Subcutaneous abdominal adipose tissue (tissue), 5 donors: ENCODE measurements at regions not wholly inside any gene's neighbourhood (a gene's known extent, or its start where the extent isn't known, plus 50 kb on each side); places are given as distances from the start of the nearest gene placed in this dataset.

ENCODE experiments used
- H3K27ac ChIP-seq: one replicate; pipeline ENCODE4 v1.7.0; 2013; ENCODE audit warnings: low read depth, mild to moderate bottlenecking, inconsistent platforms, low read length, moderate library complexity
- H3K27me3 ChIP-seq, 5 donors: one replicate each; pipeline ENCODE4 v1.7.0; 2013; ENCODE audit warnings: low read length in 5 of 5, inconsistent platforms in 1 of 5; ENCODE audit not compliant: control insufficient read depth in 5 of 5, insufficient read depth in 4 of 5
- H3K36me3 ChIP-seq, 5 donors: one replicate each; pipeline ENCODE4 v1.7.0; 2013; ENCODE audit warnings: low read length in 5 of 5; ENCODE audit not compliant: control insufficient read depth in 5 of 5, insufficient read depth in 5 of 5
- H3K4me1 ChIP-seq, 5 donors: one replicate each; pipeline ENCODE4 v1.7.0; 2013; ENCODE audit warnings: low read length in 5 of 5, mild to moderate bottlenecking in 3 of 5, moderate library complexity in 1 of 5; ENCODE audit not compliant: control insufficient read depth in 5 of 5, insufficient read depth in 5 of 5
- H3K4me3 ChIP-seq, 5 donors: one replicate each; pipeline ENCODE4 v1.7.0; 2013; ENCODE audit warnings: low read length in 5 of 5, low read depth in 1 of 5
- H3K9ac ChIP-seq, 5 donors: one replicate each; pipeline ENCODE4 v1.7.0; 2013; ENCODE audit warnings: low read length in 5 of 5, mild to moderate bottlenecking in 4 of 5, moderate library complexity in 3 of 5
- H3K9me3 ChIP-seq, 5 donors: one replicate each; pipeline ENCODE4 v1.7.0; 2013; ENCODE audit warnings: low read length in 5 of 5; ENCODE audit not compliant: control insufficient read depth in 5 of 5
- donor health status: healthy.
- donor health status: healthy.
- donor health status: healthy.
- donor health status: healthy.
- donor health status: healthy.

DNA sequence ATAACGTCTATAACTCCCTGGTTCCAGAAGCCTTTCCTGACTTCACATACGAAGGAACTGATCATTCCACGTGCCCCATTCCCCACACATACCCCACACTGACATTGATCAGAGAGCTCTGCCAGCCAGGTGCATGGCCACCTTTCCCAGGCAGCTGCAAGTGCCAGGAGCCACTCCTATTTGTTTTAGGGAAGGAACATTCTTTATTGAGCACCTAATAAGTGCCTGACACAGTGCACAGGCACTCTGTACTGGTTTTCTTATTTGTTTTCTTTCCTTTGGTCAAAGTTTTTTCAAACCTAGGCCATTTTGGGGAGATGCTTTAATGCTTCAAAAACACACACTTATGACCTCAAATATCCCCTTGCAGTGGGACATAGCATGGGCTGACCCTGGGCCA lies 50.0 kb downstream of the PITPNM2 start:
- H3K9me3 ChIP-seq: no peaks in the 10 kb centered on the region
- H3K27me3 ChIP-seq: no peaks in the 10 kb centered on the region
- H3K9ac ChIP-seq: no peak overlapping the region
- no peak overlapping the region for H3K4me3 ChIP-seq
- H3K4me1 ChIP-seq: peaks cover 7 to 61% (median 33%) of the 10 kb centered on the region in 5 donors
- peaks cover 0 to 2% (median 0%) of the 10 kb centered on the region in 5 donors for H3K36me3 ChIP-seq
- no peak overlapping the region for H3K27ac ChIP-seq

DNA sequence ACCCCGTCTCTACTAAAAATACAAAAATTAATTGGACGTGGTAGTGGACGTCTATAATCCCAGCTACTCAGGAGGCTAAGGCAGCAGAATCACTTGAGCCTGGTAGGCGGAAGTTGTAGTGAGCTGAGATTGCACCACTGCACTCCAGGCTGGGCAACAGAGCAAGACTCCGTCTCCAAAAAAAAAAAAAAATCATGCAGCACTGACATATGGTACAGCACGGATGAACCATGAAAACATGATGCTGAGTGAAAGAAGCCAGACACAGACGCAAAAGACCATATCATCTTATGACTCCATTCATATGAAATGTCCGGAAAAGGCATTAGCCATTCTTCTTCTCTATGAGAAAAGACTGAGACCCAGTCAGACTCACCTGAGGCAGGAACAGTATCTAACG lies 50.4 kb downstream of the PITPNM2 start:
- no peaks in the 10 kb centered on the region for H3K27me3 ChIP-seq
- H3K27ac ChIP-seq: no peak overlapping the region
- H3K9ac ChIP-seq: no peak overlapping the region
- H3K9me3 ChIP-seq: no peaks in the 10 kb centered on the region
- no peak overlapping the region for H3K4me3 ChIP-seq
- peaks cover 0 to 2% (median 0%) of the 10 kb centered on the region in 5 donors for H3K36me3 ChIP-seq
- peaks cover 4 to 60% (median 37%) of the 10 kb centered on the region in 5 donors for H3K4me1 ChIP-seq

DNA sequence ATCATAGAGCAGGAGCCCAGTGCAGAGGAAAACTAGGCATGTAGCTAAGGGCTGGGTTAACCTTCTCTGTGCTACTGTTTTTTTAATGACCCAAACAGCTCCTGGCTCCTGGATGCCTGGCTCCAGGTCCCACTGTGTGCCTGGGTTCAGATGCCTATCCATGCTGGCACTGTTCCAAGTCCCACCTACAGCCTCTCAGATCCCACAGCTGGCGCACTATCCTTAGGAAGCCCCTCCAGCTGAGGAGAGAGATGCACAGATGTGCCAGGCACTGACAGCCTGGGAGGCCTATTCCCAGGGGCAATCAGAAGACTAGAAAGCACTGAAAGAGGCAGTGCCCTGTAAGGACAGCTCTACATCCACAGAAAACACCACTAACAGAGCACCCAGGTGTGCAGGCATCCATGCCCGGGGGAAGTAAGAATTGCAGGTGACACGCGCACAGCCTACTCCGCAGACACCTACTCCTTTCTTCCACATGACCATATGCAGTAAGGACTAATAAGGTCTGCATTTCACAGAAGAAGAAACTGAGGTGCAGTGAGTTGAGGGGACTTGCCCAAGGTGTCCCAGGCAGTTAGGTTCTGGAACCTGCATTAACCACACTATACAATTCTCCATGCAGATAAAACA lies 51.2 kb downstream of the PITPNM2 start:
- peaks cover 7 to 64% (median 45%) of the 10 kb centered on the region in 5 donors for H3K4me1 ChIP-seq
- no peak overlapping the region for H3K27ac ChIP-seq
- no peak overlapping the region for H3K9ac ChIP-seq
- H3K4me3 ChIP-seq: no peak overlapping the region
- peaks cover 0 to 2% (median 0%) of the 10 kb centered on the region in 5 donors for H3K36me3 ChIP-seq
- no peaks in the 10 kb centered on the region for H3K9me3 ChIP-seq
- no peaks in the 10 kb centered on the region for H3K27me3 ChIP-seq

DNA sequence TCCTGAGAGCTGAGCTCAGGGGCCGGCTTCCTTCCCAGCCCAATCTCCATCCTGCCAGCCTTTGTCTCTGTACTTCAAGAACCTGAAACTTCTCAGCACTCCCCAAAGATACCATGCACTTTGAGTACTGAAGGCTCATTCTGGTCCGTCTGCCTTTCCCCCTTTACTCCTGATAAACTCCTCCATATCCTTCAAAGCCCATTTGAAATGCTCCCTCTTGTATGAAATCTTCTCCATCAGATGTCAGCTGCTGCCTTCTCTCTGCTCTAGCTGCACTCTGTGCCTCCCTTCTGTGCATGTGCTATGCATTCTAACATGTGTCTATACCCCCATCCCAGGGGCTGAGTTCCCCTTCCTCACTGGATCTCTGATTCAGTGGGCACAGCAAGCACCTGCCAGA lies 52.1 kb downstream of the PITPNM2 start:
- Histone ChIP-seq H3K4me3 (no peak overlapping the region), H3K27ac (no peak overlapping the region), H3K36me3 (peaks cover 0 to 2% (median 0%) of the 10 kb centered on the region in 5 donors), H3K27me3 (no peaks in the 10 kb centered on the region), H3K4me1 (peaks cover 10 to 71% (median 54%) of the 10 kb centered on the region in 5 donors), H3K9ac (peak overlapping the region in 1 of 5 donors; percentile 42), H3K9me3 (no peaks in the 10 kb centered on the region)

DNA sequence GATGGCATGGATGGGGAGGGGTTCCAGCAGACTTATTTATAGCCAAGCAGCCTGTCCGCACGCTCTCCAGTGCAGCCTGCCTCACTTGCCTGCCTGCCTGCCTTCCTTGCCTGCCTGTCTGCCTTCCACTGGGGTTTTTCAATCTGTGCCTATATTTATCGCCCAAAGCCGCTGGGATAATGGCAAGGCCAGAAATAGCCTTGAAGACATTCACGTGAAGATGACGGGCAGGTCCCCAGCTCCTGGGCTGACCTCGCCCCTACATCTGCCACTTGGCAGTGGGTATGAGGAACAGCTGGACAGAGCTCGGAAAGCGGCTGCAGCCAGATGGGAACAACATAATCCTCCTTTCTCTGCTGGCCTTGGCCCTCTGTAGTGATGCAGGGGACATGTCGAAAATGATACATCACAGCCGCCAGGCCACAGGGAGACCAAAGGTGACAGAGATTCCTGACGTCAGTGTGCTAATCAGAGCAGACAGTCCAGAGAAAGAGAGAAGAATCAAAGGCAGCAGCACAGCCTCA lies 53.3 kb downstream of the PITPNM2 start:
- Histone ChIP-seq H3K4me1 (peaks cover 10 to 64% (median 54%) of the 10 kb centered on the region in 5 donors), H3K4me3 (no peak overlapping the region), H3K9ac (no peak overlapping the region), H3K36me3 (peaks cover 0 to 2% (median 0%) of the 10 kb centered on the region in 5 donors), H3K27ac (no peak overlapping the region), H3K27me3 (no peaks in the 10 kb centered on the region), H3K9me3 (no peaks in the 10 kb centered on the region)

DNA sequence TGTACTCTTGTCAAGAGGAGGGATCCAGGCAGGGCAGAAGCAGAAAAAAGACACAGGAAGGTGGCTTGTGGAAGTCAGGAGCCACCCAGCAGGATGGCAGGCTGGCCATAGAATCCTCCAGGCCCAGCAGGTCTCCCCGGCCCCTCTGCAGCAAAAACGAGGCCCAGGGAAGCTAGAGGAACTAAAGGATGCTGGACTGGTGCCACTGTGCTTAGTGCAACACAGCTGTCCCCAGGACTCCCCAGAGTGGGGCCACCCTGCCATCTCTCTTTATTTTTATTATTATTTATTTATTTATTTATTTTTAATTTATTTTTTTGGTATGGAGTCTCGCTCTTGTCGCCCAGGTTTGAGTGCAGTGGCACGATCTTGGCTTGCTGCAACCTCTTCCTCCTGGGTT lies 54.1 kb downstream of the PITPNM2 start:
- Histone ChIP-seq H3K9me3 (no peaks in the 10 kb centered on the region), H3K27ac (no peak overlapping the region), H3K4me1 (peaks cover 10 to 56% (median 50%) of the 10 kb centered on the region in 5 donors), H3K9ac (no peak overlapping the region), H3K36me3 (peaks cover 0 to 2% (median 0%) of the 10 kb centered on the region in 5 donors), H3K4me3 (no peak overlapping the region), H3K27me3 (no peaks in the 10 kb centered on the region)

DNA sequence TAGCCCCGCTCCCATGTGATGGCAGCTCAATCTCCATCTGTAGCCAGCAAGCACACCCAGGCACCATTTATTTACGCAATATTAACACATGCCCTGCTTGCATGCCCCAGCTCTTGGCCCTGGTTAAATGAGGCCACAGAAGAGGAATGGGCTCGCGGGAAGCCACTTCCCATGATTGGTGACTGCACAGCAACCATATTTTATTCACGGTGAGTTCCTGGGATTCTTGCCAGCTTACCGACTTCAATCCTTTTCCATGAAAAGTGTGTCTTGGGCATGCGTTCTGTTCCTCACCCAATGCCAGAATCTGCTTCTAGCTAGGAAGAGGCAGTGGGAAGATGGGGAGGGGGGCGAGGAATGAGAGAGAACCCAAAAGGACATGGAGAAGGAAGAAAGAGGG lies 54.7 kb downstream of the PITPNM2 start:
- no peak overlapping the region for H3K9ac ChIP-seq
- H3K27me3 ChIP-seq: no peaks in the 10 kb centered on the region
- peaks cover 10 to 56% (median 50%) of the 10 kb centered on the region in 5 donors for H3K4me1 ChIP-seq
- H3K9me3 ChIP-seq: no peaks in the 10 kb centered on the region
- H3K36me3 ChIP-seq: peaks cover 0 to 2% (median 0%) of the 10 kb centered on the region in 5 donors
- H3K27ac ChIP-seq: no peak overlapping the region
- H3K4me3 ChIP-seq: no peak overlapping the region

DNA sequence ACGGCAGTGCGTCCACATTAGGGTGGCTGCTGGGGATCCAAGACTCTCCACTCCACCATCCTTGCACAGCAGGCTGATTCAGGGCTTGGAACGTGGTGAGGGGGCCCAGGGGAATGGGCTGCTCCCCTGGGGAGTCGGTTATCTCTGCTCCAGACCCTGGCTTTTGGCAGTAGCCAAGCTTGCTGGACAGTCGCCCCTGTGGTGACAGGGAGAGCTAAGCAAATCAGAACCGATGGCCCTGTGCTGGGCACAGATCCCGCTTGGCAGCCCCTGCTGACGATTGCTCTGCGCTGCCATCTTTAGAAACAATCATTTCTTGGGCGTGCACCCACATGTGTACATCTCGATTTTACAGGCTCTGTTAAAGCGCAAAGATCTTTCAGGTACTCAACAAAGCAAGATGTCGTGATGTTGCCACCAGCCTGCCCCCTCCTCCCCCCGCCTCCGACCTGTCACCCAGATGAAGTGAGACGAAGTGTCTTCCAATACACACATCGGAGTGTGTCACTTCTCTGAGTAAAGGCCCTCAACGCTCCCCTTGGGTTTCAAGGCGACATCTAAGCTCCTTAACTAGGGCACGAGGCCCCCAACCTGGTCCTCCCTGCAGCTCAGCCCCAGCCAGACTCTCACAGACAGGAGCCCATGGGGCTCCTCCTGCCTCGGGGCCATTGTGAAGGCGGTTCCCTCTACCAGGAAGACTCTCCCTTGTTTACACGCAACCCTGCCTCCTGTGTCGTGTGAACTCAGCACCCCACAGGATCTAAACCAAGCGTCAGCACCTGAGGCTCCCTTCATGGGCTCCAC lies 55.6 kb downstream of the PITPNM2 start:
- Histone ChIP-seq H3K27ac (no peak overlapping the region), H3K9ac (no peak overlapping the region), H3K36me3 (peaks cover 0 to 2% (median 0%) of the 10 kb centered on the region in 5 donors), H3K4me3 (no peak overlapping the region), H3K4me1 (peaks cover 10 to 56% (median 50%) of the 10 kb centered on the region in 5 donors), H3K27me3 (no peaks in the 10 kb centered on the region), H3K9me3 (no peaks in the 10 kb centered on the region)

DNA sequence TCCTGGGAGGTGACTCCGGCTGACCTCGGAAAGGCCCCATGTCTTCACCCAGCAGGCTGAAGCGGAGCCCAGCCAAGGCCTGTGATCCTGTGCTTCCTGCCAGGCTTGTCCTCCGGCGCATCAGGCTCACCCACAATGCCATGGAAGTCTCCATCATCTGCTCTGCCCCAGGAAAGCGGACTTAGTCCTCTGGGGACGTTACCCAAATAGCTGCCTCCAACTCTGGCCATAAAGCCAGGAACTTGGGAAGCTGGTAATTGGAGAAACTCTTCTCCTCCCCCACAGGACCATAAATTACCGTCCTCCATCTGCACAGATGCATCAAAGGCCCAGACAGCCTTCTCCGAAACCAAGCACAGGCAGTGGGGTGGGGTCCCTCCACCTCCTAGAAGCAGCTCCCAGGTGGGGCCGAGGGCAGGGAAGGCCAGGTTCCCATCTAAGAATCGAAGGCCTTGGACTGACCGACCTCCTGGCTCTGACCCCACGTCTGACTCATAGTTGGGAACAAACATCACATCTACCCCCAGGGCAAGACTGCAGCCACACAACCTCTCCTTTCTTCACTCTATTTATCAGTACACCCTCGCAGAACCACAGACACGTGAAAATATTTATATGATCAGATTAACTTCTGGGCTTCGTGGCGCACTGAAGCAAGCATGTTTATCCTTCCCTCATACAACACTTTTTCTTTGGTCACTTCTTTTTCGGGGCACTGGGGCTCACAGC lies 56.4 kb downstream of the PITPNM2 start:
- H3K36me3 ChIP-seq: peaks cover 0 to 2% (median 0%) of the 10 kb centered on the region in 5 donors
- no peak overlapping the region for H3K4me3 ChIP-seq
- H3K4me1 ChIP-seq: peaks cover 10 to 50% (median 43%) of the 10 kb centered on the region in 5 donors
- no peak overlapping the region for H3K27ac ChIP-seq
- peak overlapping the region in 1 of 5 donors; percentile 23 for H3K9ac ChIP-seq
- no peaks in the 10 kb centered on the region for H3K9me3 ChIP-seq
- H3K27me3 ChIP-seq: no peaks in the 10 kb centered on the region
